MM.1S (cell line): ENCODE measurements at regions not wholly inside any gene's neighbourhood (a gene's known extent, or its start where the extent isn't known, plus 50 kb on each side); places are given as distances from the start of the nearest gene placed in this dataset.

Source experiments
- EZH2 ChIP-seq: fragments of 300-600 bp; sonication (generic); optimal IDR thresholded peaks from 2 replicates; pipeline ENCODE3; 2017; ENCODE audit warnings: low read depth, mild to moderate bottlenecking, antibody characterized with exemption, low read length, mixed read lengths
- EZH2phosphoT487 ChIP-seq: fragments of 300-600 bp; sonication (generic); IDR thresholded peaks from 2 replicates; pipeline ENCODE4 v1.6.1; 2018; ENCODE audit warnings: antibody characterized with exemption, low read length
- TF ChIP-seq, protein P1 (sequence below): fragments of 300-600 bp; sonication (generic); IDR thresholded peaks from 2 replicates; pipeline ENCODE4 v1.5.1; 2016; ENCODE audit warnings: antibody characterized with exemption, low read length, mixed read lengths

DNA sequence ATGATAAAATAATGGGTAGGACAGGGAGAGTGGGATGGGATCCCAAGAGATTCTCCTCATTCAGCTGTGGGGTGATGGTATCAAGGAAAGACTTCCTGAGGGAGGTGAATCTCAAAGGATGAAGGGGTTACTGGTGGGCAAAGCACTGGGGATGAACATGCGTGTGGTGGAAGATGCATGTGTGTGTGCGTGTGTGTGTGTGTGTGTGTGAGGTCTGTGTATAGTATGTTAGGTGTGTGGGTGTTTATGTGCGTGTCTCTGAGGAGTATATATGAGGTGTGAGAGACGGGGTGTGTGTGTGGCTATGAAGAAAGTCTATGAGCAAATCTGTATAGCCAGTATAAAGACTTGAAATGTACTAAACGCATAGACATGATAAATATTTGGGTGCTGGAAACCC, 220.0 kb upstream of the MYLIP start:
- TF ChIP-seq, protein P1, sequence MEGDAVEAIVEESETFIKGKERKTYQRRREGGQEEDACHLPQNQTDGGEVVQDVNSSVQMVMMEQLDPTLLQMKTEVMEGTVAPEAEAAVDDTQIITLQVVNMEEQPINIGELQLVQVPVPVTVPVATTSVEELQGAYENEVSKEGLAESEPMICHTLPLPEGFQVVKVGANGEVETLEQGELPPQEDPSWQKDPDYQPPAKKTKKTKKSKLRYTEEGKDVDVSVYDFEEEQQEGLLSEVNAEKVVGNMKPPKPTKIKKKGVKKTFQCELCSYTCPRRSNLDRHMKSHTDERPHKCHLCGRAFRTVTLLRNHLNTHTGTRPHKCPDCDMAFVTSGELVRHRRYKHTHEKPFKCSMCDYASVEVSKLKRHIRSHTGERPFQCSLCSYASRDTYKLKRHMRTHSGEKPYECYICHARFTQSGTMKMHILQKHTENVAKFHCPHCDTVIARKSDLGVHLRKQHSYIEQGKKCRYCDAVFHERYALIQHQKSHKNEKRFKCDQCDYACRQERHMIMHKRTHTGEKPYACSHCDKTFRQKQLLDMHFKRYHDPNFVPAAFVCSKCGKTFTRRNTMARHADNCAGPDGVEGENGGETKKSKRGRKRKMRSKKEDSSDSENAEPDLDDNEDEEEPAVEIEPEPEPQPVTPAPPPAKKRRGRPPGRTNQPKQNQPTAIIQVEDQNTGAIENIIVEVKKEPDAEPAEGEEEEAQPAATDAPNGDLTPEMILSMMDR = no peak
- no peak for TF ChIP-seq EZH2
- TF ChIP-seq EZH2phosphoT487 = no peak
